ENCODE measurements at regions not wholly inside any gene's neighbourhood (a gene's known extent, or its start where the extent isn't known, plus 50 kb on each side); places are given as distances from the start of the nearest gene placed in this dataset.

DNA sequence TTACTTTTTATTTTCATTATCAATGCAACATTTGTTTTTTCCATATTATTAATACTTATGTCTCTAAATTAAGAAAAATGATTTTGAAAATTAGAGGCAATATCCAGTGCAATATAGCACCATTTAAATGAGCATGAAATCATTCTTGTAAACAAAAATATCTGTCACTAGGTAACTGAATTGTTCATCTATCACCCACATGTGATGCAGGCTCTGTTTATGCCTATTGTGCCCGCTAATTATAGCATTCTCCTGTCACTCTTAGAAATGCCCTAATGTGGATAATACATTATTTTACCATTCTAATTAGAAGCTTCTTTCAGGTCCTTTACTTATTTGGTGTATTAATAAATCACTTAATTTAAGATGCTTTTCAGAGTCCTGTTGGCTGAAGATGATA lies 1332.4 kb downstream of the AACS start:
- TF ChIP-seq CTCF (conservative IDR thresholded peaks at IDR 0.05) (no peak), ZFX (IDR thresholded peaks at IDR 0.05) (no peak)
